ENCODE measurements at regions not wholly inside any gene's neighbourhood (a gene's known extent, or its start where the extent isn't known, plus 50 kb on each side); places are given as distances from the start of the nearest gene placed in this dataset.
"Not testable (repeated sequence)": the region's sequence is repeated elsewhere in the genome, so short reads cannot be mapped to it uniquely, and the experiment has no call there.

DNA sequence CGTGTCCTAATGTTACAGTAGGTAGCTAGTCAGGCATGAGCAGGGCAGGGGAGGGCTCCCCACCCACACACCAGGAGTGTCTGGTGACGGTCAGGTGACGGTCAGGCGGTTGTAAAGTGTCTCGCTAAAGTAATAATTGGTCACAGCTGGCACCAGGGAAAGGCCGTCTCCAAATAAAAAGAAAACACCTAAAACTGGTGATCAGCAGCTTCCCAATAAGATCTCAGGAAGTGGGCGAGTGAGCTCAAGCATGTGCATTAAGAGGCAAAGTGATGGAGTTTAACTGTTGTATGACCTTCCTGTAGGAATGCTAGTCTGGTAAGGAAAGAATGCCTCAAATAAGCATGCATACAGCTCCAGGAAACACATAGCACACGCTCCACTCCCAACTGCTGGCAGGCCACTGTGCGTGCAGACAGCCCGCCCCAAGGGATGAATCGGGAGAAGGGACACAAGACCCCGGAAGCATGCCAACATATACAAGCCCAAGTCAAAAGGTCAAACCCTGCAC lies 177.1 kb downstream of the RNF144A start:
- TF ChIP-seq ZNF274 (IDR thresholded peaks at IDR 0.05; ENCODE audit: low read depth, low read length): no peak
- no peak overlapping the region for H3K4me3 ChIP-seq (ENCODE audit: low read length)

DNA sequence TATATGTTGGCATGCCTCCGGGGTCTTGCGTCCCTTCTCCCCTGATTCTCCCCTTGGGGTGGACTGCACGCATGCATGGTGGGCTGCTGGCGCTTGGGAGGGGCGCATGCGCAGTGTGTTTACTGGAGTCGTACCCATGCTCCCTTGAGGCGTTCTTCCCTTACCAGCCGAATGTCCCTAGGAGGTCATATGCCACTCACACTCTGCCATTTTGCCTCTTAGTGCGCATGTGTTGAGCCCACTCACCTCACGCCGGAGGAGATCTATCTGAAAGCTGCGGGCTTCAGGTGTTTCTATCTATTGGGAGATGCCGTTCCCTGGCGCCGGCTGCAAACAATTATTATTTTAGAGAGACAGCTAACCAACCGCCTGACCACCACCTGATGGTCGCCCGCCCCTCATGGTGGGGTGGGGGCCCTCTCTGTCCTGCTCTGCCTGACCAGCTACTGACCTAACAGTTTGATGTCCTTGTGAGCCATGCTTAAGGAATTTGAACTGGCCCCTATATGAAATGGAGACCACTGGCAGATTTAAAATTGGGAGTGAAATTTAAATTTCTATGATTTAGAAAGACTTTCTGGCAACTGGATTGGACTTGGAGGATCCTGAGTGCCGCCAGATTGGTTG lies 179.6 kb downstream of the RNF144A start:
- H3K4me3 ChIP-seq (ENCODE audit: low read length): no peak overlapping the region
- TF ChIP-seq ZNF274 (IDR thresholded peaks at IDR 0.05; ENCODE audit: low read depth, low read length): no peak

DNA sequence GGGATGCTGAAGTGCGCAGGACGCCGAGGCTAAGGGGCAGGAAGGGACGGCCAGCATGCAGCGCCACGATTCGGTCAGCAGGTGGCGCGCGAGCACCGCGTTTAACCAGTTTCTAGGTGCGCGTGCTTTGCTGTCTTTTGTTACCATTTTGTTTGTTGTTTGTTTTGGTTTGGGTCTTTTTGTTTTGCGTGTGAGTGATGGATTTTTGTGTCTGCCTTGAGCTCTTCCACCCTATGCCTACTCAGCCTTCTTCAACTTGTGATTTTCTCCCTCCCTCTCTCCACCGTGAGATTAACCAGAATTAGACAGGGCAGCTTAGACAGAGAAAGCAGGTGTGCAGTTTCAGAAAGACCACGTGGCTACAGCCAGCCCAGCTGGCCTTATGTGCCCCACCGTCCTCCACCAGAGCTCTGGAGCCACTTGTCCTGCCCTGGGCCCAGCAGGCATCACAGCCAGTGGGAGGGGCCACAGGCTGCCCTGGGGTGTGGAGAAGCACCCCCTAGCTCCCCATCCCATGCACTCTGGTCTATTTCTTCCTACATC lies 180.2 kb downstream of the RNF144A start:
- no peak for TF ChIP-seq ZNF274 (IDR thresholded peaks at IDR 0.05; ENCODE audit: low read depth, low read length)
- H3K4me3 ChIP-seq (ENCODE audit: low read length): peak overlapping the region; percentile 12; the same call in 1 of the 2 replicates

DNA sequence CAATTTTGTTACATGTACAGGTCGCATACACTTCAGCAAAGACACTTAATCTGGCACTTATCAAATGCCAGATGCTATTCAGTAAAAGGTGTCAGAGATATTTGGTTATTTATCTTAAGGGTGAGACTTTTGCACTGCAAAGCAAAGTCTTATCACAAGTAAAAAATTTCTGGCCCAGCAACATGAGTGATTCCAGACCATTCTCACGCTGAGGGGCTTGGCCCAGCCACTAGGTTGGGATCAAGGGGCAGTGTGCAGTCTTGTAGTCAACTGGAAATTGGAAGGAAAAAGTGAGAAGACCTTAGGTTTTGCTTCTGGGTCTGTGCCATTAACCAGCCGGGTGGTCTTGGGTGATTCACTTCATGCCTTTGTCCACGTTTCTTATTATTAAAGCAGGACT lies 181.6 kb downstream of the RNF144A start:
- no peak for TF ChIP-seq ZNF274 (IDR thresholded peaks at IDR 0.05; ENCODE audit: low read depth, low read length)
- no peak overlapping the region for H3K4me3 ChIP-seq (ENCODE audit: low read length)

DNA sequence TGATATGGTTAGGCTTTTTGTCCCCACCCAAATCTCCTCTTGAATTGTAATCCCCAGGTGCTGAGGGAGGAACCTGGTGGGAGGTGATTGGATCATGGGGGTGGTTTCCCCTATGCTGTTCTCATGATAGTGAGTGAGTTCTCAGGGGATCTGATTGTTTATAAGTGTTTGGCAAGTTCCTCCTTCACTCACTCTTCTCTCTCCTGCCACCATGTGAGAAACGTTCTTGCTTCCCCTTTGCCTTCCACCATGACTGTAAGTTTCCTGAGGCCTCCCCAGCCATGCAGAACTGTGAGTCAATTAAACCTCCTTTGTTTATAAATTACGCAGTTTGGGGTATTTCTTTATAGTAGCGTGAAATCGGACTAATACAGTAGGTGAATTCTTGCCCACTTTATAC lies 182.5 kb downstream of the RNF144A start:
- H3K4me3 ChIP-seq (ENCODE audit: low read length): not testable (repeated sequence)

DNA sequence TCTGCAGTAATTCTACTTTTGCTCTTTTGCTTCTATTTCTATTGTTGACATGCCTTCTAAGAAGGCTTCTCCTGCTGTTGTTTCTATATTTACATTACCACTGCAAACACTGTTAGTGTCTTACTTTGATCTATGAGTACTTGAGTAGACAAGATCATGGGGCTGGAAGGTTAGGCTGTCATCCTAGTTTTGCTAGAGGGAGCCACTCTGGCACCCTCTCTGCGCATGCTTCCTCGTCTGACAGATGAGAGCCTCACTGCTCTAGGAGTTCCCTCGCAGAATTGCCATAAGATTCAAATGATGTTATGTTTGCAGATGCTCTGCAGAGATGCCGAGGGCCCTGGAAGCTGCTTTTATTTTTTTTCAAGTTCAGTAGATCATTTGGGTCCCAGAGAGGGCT lies 185.6 kb downstream of the RNF144A start:
- TF ChIP-seq ZNF274 (IDR thresholded peaks at IDR 0.05; ENCODE audit: low read depth, low read length): no peak
- H3K4me3 ChIP-seq (ENCODE audit: low read length): no peak overlapping the region

DNA sequence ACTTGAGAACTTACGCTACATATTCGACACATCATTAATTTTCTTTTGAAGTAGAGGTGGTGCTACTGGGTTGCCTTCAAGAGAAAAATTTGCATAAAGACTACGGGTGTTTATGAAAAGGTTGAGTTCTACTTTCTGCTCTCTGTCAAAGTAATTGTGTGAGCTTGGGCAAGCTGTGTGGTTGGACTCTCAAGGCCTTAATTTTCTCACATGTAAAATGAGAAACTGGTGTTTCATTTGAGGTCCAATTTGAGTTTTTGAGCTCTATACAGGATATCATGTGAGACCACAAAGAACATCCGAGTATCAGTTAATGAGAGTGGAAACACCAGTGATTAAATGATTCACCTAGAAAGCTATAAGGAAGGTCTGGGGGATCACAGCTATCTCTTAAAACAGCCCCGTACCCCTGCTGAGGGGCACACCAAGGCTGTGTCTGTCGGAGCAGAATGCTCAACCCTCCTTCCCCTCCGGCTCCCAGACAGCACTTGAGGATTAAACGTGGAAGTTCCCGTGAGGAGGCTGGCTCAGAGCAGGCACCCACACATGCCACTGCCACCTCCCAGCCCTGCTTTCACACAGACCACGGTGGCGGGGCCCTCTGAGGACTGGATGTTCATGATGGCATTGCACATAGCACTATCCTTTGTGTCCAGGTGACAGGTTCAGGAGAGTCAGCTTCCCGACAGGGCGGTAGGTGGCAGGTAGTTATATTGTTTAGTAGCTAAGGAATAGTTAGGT lies 191.8 kb downstream of the RNF144A start:
- H3K4me3 ChIP-seq (ENCODE audit: low read length): no peak overlapping the region
- no peak for TF ChIP-seq ZNF274 (IDR thresholded peaks at IDR 0.05; ENCODE audit: low read depth, low read length)

DNA sequence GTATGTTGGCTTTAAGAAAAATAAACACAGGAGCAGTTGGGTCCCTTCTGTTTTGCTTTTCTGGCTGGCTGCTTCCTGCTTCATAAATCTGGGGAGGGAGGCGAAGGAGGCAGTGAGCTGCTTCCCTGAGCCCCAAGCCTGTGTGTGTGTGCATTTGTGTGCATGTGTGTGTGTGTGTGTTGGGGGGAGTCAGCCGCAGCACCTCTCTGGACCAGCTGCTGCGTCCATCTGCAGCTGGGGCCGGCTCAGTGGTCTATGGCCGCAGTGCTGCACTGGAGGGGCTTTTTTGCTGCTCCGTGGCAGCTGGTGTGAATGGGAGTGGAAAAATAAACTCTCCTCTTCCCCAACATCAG lies 192.3 kb downstream of the RNF144A start:
- no peak overlapping the region for H3K4me3 ChIP-seq (ENCODE audit: low read length)
- no peak for TF ChIP-seq ZNF274 (IDR thresholded peaks at IDR 0.05; ENCODE audit: low read depth, low read length)

DNA sequence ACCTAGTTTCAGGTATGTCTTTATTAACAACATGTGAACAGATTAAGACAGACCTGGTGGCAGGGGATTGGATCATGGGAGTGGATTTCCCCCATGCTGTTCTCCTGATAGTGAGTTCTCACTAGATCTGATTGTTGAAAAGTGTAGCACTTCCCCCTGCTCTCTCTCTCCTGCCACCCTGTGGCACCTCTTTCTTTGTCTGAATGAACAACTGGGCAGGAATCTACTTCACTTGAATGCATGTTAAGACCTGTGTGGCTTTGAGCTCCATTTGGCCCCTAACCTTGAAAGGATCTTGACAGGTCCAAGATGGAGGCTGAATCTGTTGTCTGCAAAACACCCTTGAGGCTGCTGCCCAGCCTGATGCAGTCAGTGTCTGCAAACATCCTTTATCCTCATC lies 194.4 kb downstream of the RNF144A start:
- TF ChIP-seq ZNF274 (IDR thresholded peaks at IDR 0.05; ENCODE audit: low read depth, low read length): no peak

DNA sequence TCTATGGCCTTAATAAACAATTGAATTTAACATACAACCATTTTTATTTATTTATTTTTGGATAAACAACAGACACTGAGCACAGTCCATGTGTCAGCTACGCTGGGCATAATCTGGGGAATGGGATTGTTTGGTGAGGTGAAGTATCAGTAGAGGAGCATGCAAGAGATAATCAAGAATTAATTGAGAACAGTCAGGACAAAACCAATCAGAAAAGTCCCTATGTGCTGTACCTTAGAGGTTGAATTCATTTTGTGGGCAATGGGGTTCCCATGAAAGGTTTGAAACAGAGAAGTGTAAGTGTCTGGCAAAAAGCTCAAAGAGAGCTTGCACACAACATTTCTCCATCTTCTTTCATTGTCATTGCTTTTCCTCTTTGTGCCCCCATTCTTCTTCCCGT lies 198.2 kb downstream of the RNF144A start:
- no peak for TF ChIP-seq ZNF274 (IDR thresholded peaks at IDR 0.05; ENCODE audit: low read depth, low read length)
- H3K4me3 ChIP-seq (ENCODE audit: low read length): no peak overlapping the region

More for the DNA sequence above, 194.4 kb downstream of the RNF144A start:
- H3K4me3 ChIP-seq (ENCODE audit: low read length): no peak overlapping the region

DNA sequence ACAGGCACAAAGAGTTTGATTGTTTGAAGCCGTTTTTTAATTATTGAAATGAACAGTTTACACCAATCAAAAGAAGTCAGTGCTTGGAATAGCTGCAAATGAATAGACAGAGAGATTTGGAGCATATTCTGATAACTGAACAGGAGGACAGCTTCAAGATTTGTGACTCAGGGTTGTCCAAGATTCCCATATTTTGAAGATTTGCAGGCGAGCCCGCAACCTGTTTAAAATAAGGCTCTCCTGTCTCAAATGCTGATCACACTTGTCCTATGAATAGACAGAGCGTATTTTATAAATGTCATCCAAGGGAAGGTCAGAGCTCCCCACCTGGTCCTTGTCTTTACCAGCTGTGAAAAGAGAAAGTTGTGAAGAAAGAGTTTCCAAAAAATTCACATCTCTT lies 198.7 kb downstream of the RNF144A start:
- no peak overlapping the region for H3K4me3 ChIP-seq (ENCODE audit: low read length)
- no peak for TF ChIP-seq ZNF274 (IDR thresholded peaks at IDR 0.05; ENCODE audit: low read depth, low read length)

DNA sequence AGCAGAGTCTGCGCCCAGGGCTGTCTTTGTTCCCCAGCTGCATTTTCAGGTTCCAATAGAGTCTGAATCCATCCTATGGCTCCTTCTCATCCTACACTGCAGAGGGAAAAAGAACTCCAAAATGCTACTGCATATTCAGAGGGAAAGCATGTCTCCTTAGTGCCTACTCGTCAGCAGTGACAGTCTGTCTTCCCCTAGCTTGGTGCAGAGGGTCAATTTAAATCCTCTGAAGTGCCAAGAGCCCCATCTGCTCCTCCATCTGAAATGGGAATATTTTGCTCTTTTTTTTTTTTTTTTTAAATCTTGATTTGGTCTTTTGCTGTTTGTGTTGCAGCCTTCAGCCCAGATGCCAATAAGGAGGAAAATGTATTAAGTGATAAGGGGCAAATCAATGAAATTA lies 199.3 kb downstream of the RNF144A start:
- no peak for TF ChIP-seq ZNF274 (IDR thresholded peaks at IDR 0.05; ENCODE audit: low read depth, low read length)
- H3K4me3 ChIP-seq (ENCODE audit: low read length): no peak overlapping the region

DNA sequence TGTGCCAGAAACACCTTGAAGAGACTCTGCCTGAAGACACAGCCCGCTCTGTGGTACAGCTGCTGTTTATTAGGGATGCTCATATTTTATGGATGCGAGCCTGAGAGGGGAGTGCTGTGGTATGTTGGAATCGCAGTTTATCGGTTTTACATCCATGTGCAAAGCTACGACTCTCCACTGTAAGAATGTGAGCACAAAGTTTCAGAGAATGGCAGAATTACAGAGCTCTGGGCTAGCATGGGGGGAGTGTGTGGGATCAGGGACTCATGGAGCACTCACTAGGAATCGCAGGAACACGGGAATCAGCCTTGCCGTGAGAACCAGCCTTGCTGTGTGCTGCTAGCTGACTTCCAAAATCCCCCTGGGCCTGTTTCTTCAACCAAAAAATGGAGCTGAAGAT lies 199.9 kb downstream of the RNF144A start:
- no peak for TF ChIP-seq ZNF274 (IDR thresholded peaks at IDR 0.05; ENCODE audit: low read depth, low read length)
- H3K4me3 ChIP-seq (ENCODE audit: low read length): no peak overlapping the region

DNA sequence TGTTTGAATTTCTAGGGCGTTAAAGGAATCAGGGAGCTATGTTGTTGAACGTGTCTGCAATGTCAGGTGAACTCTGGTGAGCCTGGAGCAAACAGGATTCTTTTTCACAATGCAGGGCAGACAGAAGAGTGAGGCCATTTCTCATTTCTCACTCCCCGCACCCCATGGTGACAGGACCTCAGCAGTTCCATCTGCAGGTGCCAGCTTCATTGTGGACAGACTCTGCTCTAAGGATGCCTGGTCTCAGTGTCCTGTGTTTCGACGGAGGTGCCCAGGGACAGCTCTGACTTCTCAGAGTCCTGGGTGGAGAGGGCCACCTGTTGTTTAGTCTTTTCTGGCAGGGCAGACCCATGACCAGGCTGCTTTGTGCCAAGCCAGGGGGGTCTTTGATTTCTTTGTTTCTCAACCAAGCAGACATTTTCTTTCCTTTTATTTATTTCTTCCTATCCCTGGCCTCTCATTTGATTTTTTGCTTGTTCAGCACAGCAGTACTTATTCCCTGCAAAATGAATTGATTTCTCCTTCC lies 201.5 kb downstream of the RNF144A start:
- no peak for TF ChIP-seq ZNF274 (IDR thresholded peaks at IDR 0.05; ENCODE audit: low read depth, low read length)
- H3K4me3 ChIP-seq (ENCODE audit: low read length): no peak overlapping the region
